ENCODE measurements at regions not wholly inside any gene's neighbourhood (a gene's known extent, or its start where the extent isn't known, plus 50 kb on each side); places are given as distances from the start of the nearest gene placed in this dataset.
A peak's percentile ranks its signal among the peaks of the same experiment; 100 is the strongest.

GRCh38 chr3:69439643-69440270 lies 53.9 kb upstream of the FRMD4B start:
- peak; percentile 40 for DNase-seq

GRCh38 chr3:69438476-69438875 lies 52.6 kb upstream of the FRMD4B start:
- DNase-seq: no peak

- no peak for DNase-seq
Measured at GRCh38 chr3:69435274-69436265, 49.7 kb upstream of the FRMD4B start.

Data from hematopoietic multipotent progenitor cell treated with erythropoietin and hydrocortisone succinate and interleukin-3 and kit ligand, for 8 days (in vitro differentiated cells).